Activated naive CD4-positive, alpha-beta T cell treated with anti-CD3 and anti-CD28 coated beads for 36 hours (primary cell): ENCODE measurements at regions not wholly inside any gene's neighbourhood (a gene's known extent, or its start where the extent isn't known, plus 50 kb on each side); places are given as distances from the start of the nearest gene placed in this dataset.

ENCODE experiments used
- CTCF ChIA-PET: fragments of 350-600 bp; sonication (Branson Sonifier 250); formaldehyde crosslinking; loops from one replicate; lab custom pipeline; 2021; ENCODE audit warnings: antibody characterized with exemption; lab: Charles Lee
- DNase-seq: peaks from one replicate; pipeline ENCODE4 v3.0.0-alpha.2; 2020
- H3K27ac Mint-ChIP-seq: one replicate; pipeline ENCODE4 v1.8.0; 2021; ENCODE audit warnings: mild to moderate bottlenecking, mixed read lengths
- H3K27me3 Mint-ChIP-seq: one replicate; pipeline ENCODE4 v1.8.0; 2021; ENCODE audit warnings: low read depth, mixed read lengths
- H3K36me3 Mint-ChIP-seq: one replicate; pipeline ENCODE4 v1.8.0; 2021; ENCODE audit warnings: low read depth, mixed read lengths
- H3K4me1 Mint-ChIP-seq: one replicate; pipeline ENCODE4 v1.8.0; 2021; ENCODE audit warnings: low read depth, mixed read lengths
- H3K4me3 Mint-ChIP-seq: one replicate; pipeline ENCODE4 v1.8.0; 2021; ENCODE audit warnings: mild to moderate bottlenecking, moderate library complexity, mixed read lengths
- H3K9me3 Mint-ChIP-seq: one replicate; pipeline ENCODE4 v1.8.0; 2021; ENCODE audit warnings: mixed read lengths
- intact Hi-C: fragments of 100-400 bp; cut with micrococcal nuclease; formaldehyde crosslinking; loops from one replicate; pipeline ENCODE4 v1.15.1; 2023

- Mint-ChIP-seq H3K4me1 (no peaks in the 10 kb centered on the region), H3K9me3 (peaks cover 4% of the 10 kb centered on the region)
These were observed 161.0 kb downstream of the CBLN1 start for GRCh38 chr16:49120631-49121030.

DNA sequence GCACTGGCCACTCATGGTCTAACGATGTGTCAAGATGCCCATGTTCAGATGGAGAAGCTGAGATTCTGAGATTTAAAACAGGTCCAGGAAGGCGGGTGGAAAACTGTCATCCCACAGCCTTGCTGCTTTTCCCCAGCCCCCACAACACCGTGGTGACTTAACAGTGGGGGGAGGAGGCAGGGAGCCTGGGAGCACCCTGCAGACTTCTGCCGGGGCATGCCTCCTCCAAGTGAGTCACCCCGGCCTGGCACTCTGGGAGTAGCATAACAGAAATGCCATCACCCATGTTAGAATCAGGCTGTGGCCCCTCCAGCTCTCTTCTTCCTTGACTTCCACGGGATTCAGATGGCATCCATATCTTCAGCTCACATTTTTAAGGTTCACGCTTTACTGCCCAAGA, 164.8 kb downstream of the CBLN1 start:
- H3K27me3 Mint-ChIP-seq, result no peaks in the 10 kb centered on the region
- no peak overlapping the region for H3K27ac Mint-ChIP-seq
- no peak overlapping the region for H3K4me3 Mint-ChIP-seq
- H3K36me3 Mint-ChIP-seq, result no peaks in the 10 kb centered on the region
- DNase-seq, result no peak
- intact Hi-C loops, result no loop called here
- CTCF ChIA-PET, result interaction anchor here (1.3 kb wide), 1 partner anchor 122 kb away, joined by 3 read pairs; no protein-coding TSS in a partner anchor
- peaks cover 6% of the 10 kb centered on the region for H3K9me3 Mint-ChIP-seq
- no peaks in the 10 kb centered on the region for H3K4me1 Mint-ChIP-seq

More at GRCh38 chr16:49120631-49121030, 161.0 kb downstream of the CBLN1 start:
- Mint-ChIP-seq H3K27ac (no peak overlapping the region), H3K4me3 (no peak overlapping the region), H3K27me3 (no peaks in the 10 kb centered on the region), H3K36me3 (no peaks in the 10 kb centered on the region)
- intact Hi-C loops, result no loop called here
- CTCF ChIA-PET, result no interaction called here
- no peak for DNase-seq

GRCh38 chr16:49115956-49116355, 165.7 kb downstream of the CBLN1 start:
- no peak for DNase-seq
- no peaks in the 10 kb centered on the region for H3K4me1 Mint-ChIP-seq
- peaks cover 6% of the 10 kb centered on the region for H3K9me3 Mint-ChIP-seq
- intact Hi-C loops, result no loop called here
- no peaks in the 10 kb centered on the region for H3K27me3 Mint-ChIP-seq
- H3K4me3 Mint-ChIP-seq, result no peak overlapping the region
- CTCF ChIA-PET, result interaction anchor here (0.9 to 1.3 kb wide), 2 partner anchors 10 to 121 kb away, joined by 3 read pairs; no protein-coding TSS in a partner anchor
- no peak overlapping the region for H3K27ac Mint-ChIP-seq
- no peaks in the 10 kb centered on the region for H3K36me3 Mint-ChIP-seq

DNA sequence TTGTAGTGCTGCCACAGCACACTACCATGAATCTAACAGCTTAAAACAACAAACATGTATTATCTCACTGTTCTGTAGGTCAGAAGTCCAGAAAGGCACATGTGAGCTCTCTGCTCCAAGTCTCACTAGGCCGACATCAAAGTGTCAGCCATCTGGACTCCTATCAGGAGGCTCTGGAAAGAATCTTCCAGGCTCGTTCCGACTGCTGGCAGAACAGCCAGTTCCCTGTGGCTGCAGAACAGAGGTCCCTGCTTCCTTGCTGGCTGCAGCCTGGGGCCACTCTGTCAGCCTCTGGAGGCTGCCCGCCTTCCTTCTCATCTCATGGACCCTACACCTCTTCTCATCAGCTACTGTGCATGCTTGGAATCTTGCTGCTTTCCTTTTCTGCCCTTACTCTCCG, 168.9 kb downstream of the CBLN1 start:
- H3K4me3 Mint-ChIP-seq, result no peak overlapping the region
- no peaks in the 10 kb centered on the region for H3K4me1 Mint-ChIP-seq
- CTCF ChIA-PET, result no interaction called here
- DNase-seq, result no peak
- H3K27me3 Mint-ChIP-seq, result no peaks in the 10 kb centered on the region
- no peak overlapping the region for H3K27ac Mint-ChIP-seq
- intact Hi-C loops, result no loop called here
- H3K9me3 Mint-ChIP-seq, result peaks cover 5% of the 10 kb centered on the region
- H3K36me3 Mint-ChIP-seq, result no peaks in the 10 kb centered on the region

GRCh38 chr16:49111351-49111750, 170.3 kb downstream of the CBLN1 start:
- Mint-ChIP-seq H3K27ac (no peak overlapping the region), H3K4me3 (no peak overlapping the region), H3K27me3 (no peaks in the 10 kb centered on the region), H3K9me3 (peaks cover 6% of the 10 kb centered on the region), H3K36me3 (no peaks in the 10 kb centered on the region), H3K4me1 (no peaks in the 10 kb centered on the region)
- CTCF ChIA-PET, result interaction anchor here (0.6 kb wide), 1 partner anchor 67 kb away, joined by 3 read pairs; no protein-coding TSS in a partner anchor
- intact Hi-C loops, result no loop called here
- no peak for DNase-seq

DNA sequence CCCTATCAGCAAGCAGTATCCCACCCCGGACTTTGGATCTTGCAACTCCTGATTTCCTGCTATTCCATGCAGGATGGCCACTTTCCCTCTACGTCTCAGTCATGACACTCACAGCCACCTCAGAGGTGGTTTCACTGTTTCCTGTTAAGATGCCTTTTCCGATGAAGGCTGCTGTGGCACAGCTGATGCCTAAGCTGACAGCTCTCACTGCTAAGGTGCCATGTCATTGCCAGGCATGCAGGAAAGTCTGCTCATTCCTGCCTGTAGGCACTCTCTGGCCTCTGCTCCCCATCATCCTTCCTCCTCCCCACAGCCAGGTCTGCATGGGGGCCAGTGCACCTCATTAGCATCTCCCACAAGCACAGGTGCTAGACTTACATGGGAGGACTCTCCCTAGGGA, 173.0 kb downstream of the CBLN1 start:
- CTCF ChIA-PET, result no interaction called here
- no peak overlapping the region for H3K4me3 Mint-ChIP-seq
- no peaks in the 10 kb centered on the region for H3K4me1 Mint-ChIP-seq
- H3K27ac Mint-ChIP-seq, result no peak overlapping the region
- intact Hi-C loops, result no loop called here
- H3K9me3 Mint-ChIP-seq, result peaks cover 4% of the 10 kb centered on the region
- DNase-seq, result no peak
- no peaks in the 10 kb centered on the region for H3K27me3 Mint-ChIP-seq
- no peaks in the 10 kb centered on the region for H3K36me3 Mint-ChIP-seq

- H3K27ac Mint-ChIP-seq, result no peak overlapping the region
- no peaks in the 10 kb centered on the region for H3K36me3 Mint-ChIP-seq
- H3K9me3 Mint-ChIP-seq, result peaks cover 7% of the 10 kb centered on the region
- no peak for DNase-seq
- no peaks in the 10 kb centered on the region for H3K27me3 Mint-ChIP-seq
- intact Hi-C loops, result no loop called here
- CTCF ChIA-PET, result no interaction called here
- H3K4me3 Mint-ChIP-seq, result no peak overlapping the region
- H3K4me1 Mint-ChIP-seq, result no peaks in the 10 kb centered on the region
These were observed 178.3 kb downstream of the CBLN1 start for GRCh38 chr16:49103298-49103697.

- Mint-ChIP-seq H3K4me1 (no peaks in the 10 kb centered on the region), H3K27ac (no peak overlapping the region), H3K4me3 (no peak overlapping the region), H3K9me3 (peaks cover 6% of the 10 kb centered on the region), H3K27me3 (no peaks in the 10 kb centered on the region), H3K36me3 (no peaks in the 10 kb centered on the region)
- DNase-seq, result no peak
- intact Hi-C loops, result no loop called here
- CTCF ChIA-PET, result no interaction called here
These were observed 179.6 kb downstream of the CBLN1 start for GRCh38 chr16:49101997-49102396.

- CTCF ChIA-PET, result no interaction called here
- H3K4me1 Mint-ChIP-seq, result no peaks in the 10 kb centered on the region
- peaks cover 6% of the 10 kb centered on the region for H3K9me3 Mint-ChIP-seq
- intact Hi-C loops, result no loop called here
- H3K27ac Mint-ChIP-seq, result no peak overlapping the region
- no peaks in the 10 kb centered on the region for H3K36me3 Mint-ChIP-seq
- no peak overlapping the region for H3K4me3 Mint-ChIP-seq
- H3K27me3 Mint-ChIP-seq, result no peaks in the 10 kb centered on the region
- DNase-seq, result no peak
These were observed 181.3 kb downstream of the CBLN1 start for GRCh38 chr16:49100366-49100765.

- intact Hi-C loops, result no loop called here
- no peak for DNase-seq
- H3K9me3 Mint-ChIP-seq, result peaks cover 4% of the 10 kb centered on the region
- no peaks in the 10 kb centered on the region for H3K36me3 Mint-ChIP-seq
- CTCF ChIA-PET, result no interaction called here
- H3K27me3 Mint-ChIP-seq, result no peaks in the 10 kb centered on the region
- H3K4me3 Mint-ChIP-seq, result no peak overlapping the region
- no peak overlapping the region for H3K27ac Mint-ChIP-seq
- no peaks in the 10 kb centered on the region for H3K4me1 Mint-ChIP-seq
These were observed 183.7 kb downstream of the CBLN1 start for GRCh38 chr16:49097964-49098363.

DNA sequence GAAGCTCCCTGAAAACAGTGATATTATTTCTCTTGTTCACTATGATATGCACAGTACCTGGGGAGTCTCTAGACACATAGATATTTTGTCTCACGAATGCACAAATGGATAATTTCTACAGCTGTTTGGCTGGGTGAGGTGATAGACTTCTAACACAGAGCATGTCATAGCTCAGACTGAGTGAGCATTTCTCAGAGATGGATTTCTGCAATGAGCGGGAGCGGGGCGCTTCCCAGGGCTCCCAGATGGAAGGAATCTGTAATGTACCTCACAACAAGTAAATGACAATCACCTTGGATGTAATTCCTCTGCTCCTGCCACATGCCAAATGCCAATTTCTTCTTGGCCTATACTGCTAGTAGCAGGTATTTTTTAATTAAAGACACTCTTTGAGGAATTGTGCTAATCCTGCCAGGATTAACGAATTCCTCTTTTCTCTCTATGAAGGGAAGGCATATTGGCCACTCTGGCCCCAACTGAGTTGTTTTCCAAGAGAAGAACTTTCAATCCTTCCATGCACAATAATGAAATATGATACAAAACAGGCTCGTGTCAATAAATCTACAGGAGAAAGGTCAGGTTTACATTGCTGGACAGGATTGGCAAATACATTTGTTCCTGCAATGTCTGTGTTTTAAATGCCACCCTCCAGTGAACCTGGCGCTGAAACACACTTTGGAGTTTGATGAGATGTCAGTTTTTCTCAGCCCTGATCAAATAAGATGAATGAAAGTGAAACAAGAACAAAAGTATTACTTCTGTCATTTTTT, 185.3 kb downstream of the CBLN1 start:
- intact Hi-C loops, result no loop called here
- Mint-ChIP-seq H3K4me1 (no peaks in the 10 kb centered on the region), H3K27ac (no peak overlapping the region), H3K9me3 (peaks cover 5% of the 10 kb centered on the region), H3K36me3 (no peaks in the 10 kb centered on the region), H3K27me3 (no peaks in the 10 kb centered on the region), H3K4me3 (no peak overlapping the region)
- CTCF ChIA-PET, result no interaction called here
- no peak for DNase-seq

- no peaks in the 10 kb centered on the region for H3K27me3 Mint-ChIP-seq
- H3K4me3 Mint-ChIP-seq, result no peak overlapping the region
- no peaks in the 10 kb centered on the region for H3K36me3 Mint-ChIP-seq
- intact Hi-C loops, result no loop called here
- H3K9me3 Mint-ChIP-seq, result peaks cover 5% of the 10 kb centered on the region
- CTCF ChIA-PET, result no interaction called here
- H3K4me1 Mint-ChIP-seq, result no peaks in the 10 kb centered on the region
- no peak for DNase-seq
- no peak overlapping the region for H3K27ac Mint-ChIP-seq
These were observed 186.1 kb downstream of the CBLN1 start for GRCh38 chr16:49095539-49095938.

DNA sequence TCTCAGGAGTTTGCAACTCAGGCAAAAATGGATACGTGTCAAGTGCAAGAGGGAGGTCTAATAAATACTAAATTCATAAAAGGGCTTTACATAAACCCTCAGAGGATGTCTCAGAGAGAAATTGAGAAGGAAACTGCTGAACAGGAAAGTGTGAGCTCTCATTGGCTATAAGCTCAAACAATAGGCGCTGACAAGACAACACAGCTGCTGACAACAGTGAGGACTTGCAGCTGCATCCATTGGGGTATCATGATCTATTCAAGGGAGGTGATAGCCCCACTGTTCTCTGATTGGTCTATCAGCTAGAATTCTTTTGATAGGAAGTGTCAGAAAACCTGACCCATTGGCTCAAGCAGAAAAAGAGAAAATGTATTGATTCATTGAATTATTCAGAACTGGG, 187.2 kb downstream of the CBLN1 start:
- CTCF ChIA-PET, result no interaction called here
- no peak for DNase-seq
- H3K4me3 Mint-ChIP-seq, result no peak overlapping the region
- H3K36me3 Mint-ChIP-seq, result no peaks in the 10 kb centered on the region
- no peaks in the 10 kb centered on the region for H3K27me3 Mint-ChIP-seq
- intact Hi-C loops, result no loop called here
- no peak overlapping the region for H3K27ac Mint-ChIP-seq
- no peaks in the 10 kb centered on the region for H3K4me1 Mint-ChIP-seq
- peaks cover 5% of the 10 kb centered on the region for H3K9me3 Mint-ChIP-seq
